ENCODE measurements at regions not wholly inside any gene's neighbourhood (a gene's known extent, or its start where the extent isn't known, plus 50 kb on each side); places are given as distances from the start of the nearest gene placed in this dataset.

DNA sequence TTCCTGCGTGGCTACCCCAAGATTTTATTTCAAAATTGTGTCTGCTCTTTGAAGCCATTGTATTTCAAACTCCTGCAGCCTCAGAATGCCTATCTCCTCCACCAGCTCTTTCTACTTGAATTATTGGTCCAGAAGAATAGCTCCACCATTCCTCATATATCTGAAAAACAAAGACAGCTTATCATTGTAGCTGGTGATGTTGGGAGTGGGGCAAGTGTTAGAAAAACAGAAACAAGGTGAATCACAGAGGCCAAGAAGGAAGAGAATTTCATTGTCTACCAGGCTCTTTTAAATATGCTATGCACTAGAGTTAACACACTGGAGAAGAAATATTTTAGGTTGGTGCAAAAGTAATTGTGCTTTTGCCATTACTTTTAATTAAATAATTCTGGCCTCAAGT lies 307.9 kb upstream of the ROPN1 start:
- no peak for FAIRE-seq
- dilution Hi-C loops (cut with MboI; ENCODE audit: extremely low pct_ligation_motif_present, low sequenced_read_pairs): no loop called here
- TF ChIP-seq JUN (IDR thresholded peaks at IDR 0.05; ENCODE audit: borderline replicate concordance, insufficient read depth, insufficient read length, low read depth) (no peak), MYC (IDR thresholded peaks at IDR 0.05; ENCODE audit: low read depth, low read length) (no peak), POLR2AphosphoS5 (IDR thresholded peaks at IDR 0.05; ENCODE audit: insufficient read depth, low read depth, low read length) (no peak), EZH2 (IDR thresholded peaks at IDR 0.05; ENCODE audit: borderline replicate concordance, low read depth, low read length, severe bottlenecking) (no peak), GATA2 (IDR thresholded peaks at IDR 0.05; ENCODE audit: insufficient read depth, insufficient read length, low read depth, low read length) (no peak)
- TF ChIP-seq, protein P1, sequence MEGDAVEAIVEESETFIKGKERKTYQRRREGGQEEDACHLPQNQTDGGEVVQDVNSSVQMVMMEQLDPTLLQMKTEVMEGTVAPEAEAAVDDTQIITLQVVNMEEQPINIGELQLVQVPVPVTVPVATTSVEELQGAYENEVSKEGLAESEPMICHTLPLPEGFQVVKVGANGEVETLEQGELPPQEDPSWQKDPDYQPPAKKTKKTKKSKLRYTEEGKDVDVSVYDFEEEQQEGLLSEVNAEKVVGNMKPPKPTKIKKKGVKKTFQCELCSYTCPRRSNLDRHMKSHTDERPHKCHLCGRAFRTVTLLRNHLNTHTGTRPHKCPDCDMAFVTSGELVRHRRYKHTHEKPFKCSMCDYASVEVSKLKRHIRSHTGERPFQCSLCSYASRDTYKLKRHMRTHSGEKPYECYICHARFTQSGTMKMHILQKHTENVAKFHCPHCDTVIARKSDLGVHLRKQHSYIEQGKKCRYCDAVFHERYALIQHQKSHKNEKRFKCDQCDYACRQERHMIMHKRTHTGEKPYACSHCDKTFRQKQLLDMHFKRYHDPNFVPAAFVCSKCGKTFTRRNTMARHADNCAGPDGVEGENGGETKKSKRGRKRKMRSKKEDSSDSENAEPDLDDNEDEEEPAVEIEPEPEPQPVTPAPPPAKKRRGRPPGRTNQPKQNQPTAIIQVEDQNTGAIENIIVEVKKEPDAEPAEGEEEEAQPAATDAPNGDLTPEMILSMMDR (IDR thresholded peaks at IDR 0.05; ENCODE audit: extremely low read depth in 1 of 2, insufficient read depth in 1 of 2, low read depth in 1 of 2, low read length in 2 of 2): no peak
- TF ChIP-seq, protein P2, sequence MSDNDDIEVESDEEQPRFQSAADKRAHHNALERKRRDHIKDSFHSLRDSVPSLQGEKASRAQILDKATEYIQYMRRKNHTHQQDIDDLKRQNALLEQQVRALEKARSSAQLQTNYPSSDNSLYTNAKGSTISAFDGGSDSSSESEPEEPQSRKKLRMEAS (IDR thresholded peaks at IDR 0.05; ENCODE audit: insufficient read depth, insufficient read length): no peak
- Histone ChIP-seq H3K9me3 (replicated peaks; ENCODE audit: control insufficient read depth, insufficient read depth, low read length) (no peaks in the 10 kb centered on the region), H3K4me1 (ENCODE audit: control insufficient read depth, extremely low read depth, insufficient read depth, low read length) (peaks cover 9% of the 10 kb centered on the region), H3K9me1 (replicated peaks; ENCODE audit: control insufficient read depth, extremely low read depth, insufficient read depth, low read length) (no peaks in the 10 kb centered on the region), H3K9ac (replicated peaks; ENCODE audit: extremely low read depth, insufficient read depth, low read length) (no peak overlapping the region), H3K4me3 (replicated peaks in 1 of 3; ENCODE audit: insufficient read depth in 1 of 3, low read depth in 1 of 3, low read length in 3 of 3) (no peak overlapping the region), H3K27me3 (ENCODE audit: control insufficient read depth in 2 of 2, insufficient read depth in 2 of 2, low read length in 2 of 2) (peaks cover 0 to 2% of the 10 kb centered on the region in 2 experiments), H4K20me1 (replicated peaks; ENCODE audit: control insufficient read depth, extremely low read depth, insufficient read depth, low read length) (no peaks in the 10 kb centered on the region), H2AFZ (ENCODE audit: low read depth, low read length) (no peak overlapping the region), H3K79me2 (ENCODE audit: control insufficient read depth, insufficient read depth, low read length) (no peaks in the 10 kb centered on the region), H3K36me3 (ENCODE audit: control insufficient read depth in 2 of 2, extremely low read depth in 1 of 2, insufficient read depth in 2 of 2, low read length in 2 of 2) (no peaks in the 10 kb centered on the region), H3K4me2 (ENCODE audit: insufficient read depth, low read length) (no peak overlapping the region), H3K27ac (ENCODE audit: insufficient read depth, low read depth, low read length) (no peak overlapping the region)
- BruUV-seq (replicated peaks): no TSS peak
- ChIA-PET POLR2A (no interaction called here), CTCF (no interaction called here)
- intact Hi-C loops (cut with micrococcal nuclease): no loop called here
- DNase-seq (ENCODE audit: low read depth, low spot score): no peak
